WTC11 (cell line): ENCODE measurements at regions not wholly inside any gene's neighbourhood (a gene's known extent, or its start where the extent isn't known, plus 50 kb on each side); places are given as distances from the start of the nearest gene placed in this dataset.

Source experiments
- ATAC-seq: fragments of 200-7000 bp; cut with Tn5 transposase; 2 replicates; pipeline ENCODE4 v1.10.0; 2021; ENCODE audit warnings: mild to moderate bottlenecking, moderate library complexity
- CTCF ChIA-PET: fragments of 300-600 bp; sonication (Branson Sonifier 250); formaldehyde crosslinking; loops from one replicate; lab custom pipeline; 2021; ENCODE audit warnings: antibody characterized with exemption; lab: Charles Lee
- POLR2A ChIA-PET: fragments of 350-600 bp; sonication (Branson Sonifier 250); formaldehyde crosslinking; loops from one replicate; lab custom pipeline; 2021; ENCODE audit warnings: antibody characterized with exemption; lab: Charles Lee
- DNase-seq: peaks from one replicate; pipeline ENCODE4 v3.0.0; 2021; ENCODE audit warnings: low spot score
- H3K27ac Mint-ChIP-seq: 2 replicates; pipeline ENCODE4 v1.8.0; 2021; ENCODE audit warnings: mixed read lengths
- H3K27me3 Mint-ChIP-seq: 2 replicates; pipeline ENCODE4 v1.8.0; 2021; ENCODE audit warnings: low read depth, mild to moderate bottlenecking, moderate library complexity, mixed read lengths
- H3K36me3 Mint-ChIP-seq: 2 replicates; pipeline ENCODE4 v1.8.0; 2021; ENCODE audit warnings: mixed read lengths
- H3K4me1 Mint-ChIP-seq: 2 replicates; pipeline ENCODE4 v1.8.0; 2022; ENCODE audit warnings: mixed read lengths
- H3K4me3 Mint-ChIP-seq: 2 replicates; pipeline ENCODE4 v1.8.0; 2021; ENCODE audit warnings: mild to moderate bottlenecking, moderate library complexity, mixed read lengths
- H3K9me3 Mint-ChIP-seq: 2 replicates; pipeline ENCODE4 v1.8.0; 2021; ENCODE audit warnings: mixed read lengths
- ATF1 ChIP-seq: sonication (generic); formaldehyde crosslinking; IDR thresholded peaks from 2 replicates; pipeline ENCODE4 v1.8.1; 2023; ENCODE audit warnings: mild to moderate bottlenecking, moderate library complexity, missing genetic modification reagents
- ETV6 ChIP-seq: sonication (generic); formaldehyde crosslinking; IDR thresholded peaks from 2 replicates; pipeline ENCODE4 v1.8.1; 2022; ENCODE audit warnings: mild to moderate bottlenecking, missing genetic modification reagents
- IRF2 ChIP-seq: sonication (generic); formaldehyde crosslinking; IDR thresholded peaks from 2 replicates; pipeline ENCODE4 v1.8.0; 2022; ENCODE audit warnings: low read depth, missing genetic modification reagents, borderline replicate concordance
- JUN ChIP-seq: sonication (generic); formaldehyde crosslinking; IDR thresholded peaks from 2 replicates; pipeline ENCODE4 v1.8.0; 2023; ENCODE audit warnings: mild to moderate bottlenecking, missing genetic modification reagents
- KAT7 ChIP-seq: sonication (generic); formaldehyde crosslinking; IDR thresholded peaks from 2 replicates; pipeline ENCODE4 v1.8.1; 2023; ENCODE audit warnings: missing genetic modification reagents, mild to moderate bottlenecking, borderline replicate concordance
- NFATC4 ChIP-seq: fragments of 250-450 bp; sonication (Bioruptor Pico); IDR thresholded peaks from 2 replicates; pipeline ENCODE4 v1.9.0; 2021; ENCODE audit warnings: mild to moderate bottlenecking
- NFE2L1 ChIP-seq: sonication (generic); formaldehyde crosslinking; IDR thresholded peaks from 2 replicates; pipeline ENCODE4 v1.8.1; 2023; ENCODE audit warnings: missing genetic modification reagents
- NR2C2 ChIP-seq: sonication (generic); formaldehyde crosslinking; IDR thresholded peaks from 2 replicates; pipeline ENCODE4 v1.8.0; 2022; ENCODE audit warnings: mild to moderate bottlenecking, missing genetic modification reagents
- OVOL2 ChIP-seq: fragments of 250-450 bp; sonication (Bioruptor Pico); IDR thresholded peaks from 2 replicates; pipeline ENCODE4 v1.9.0; 2021; ENCODE audit warnings: mild to moderate bottlenecking, borderline replicate concordance
- PRRX2 ChIP-seq: fragments of 250-450 bp; sonication (Bioruptor Pico); IDR thresholded peaks from 2 replicates; pipeline ENCODE4 v1.8.0; 2021; ENCODE audit warnings: mild to moderate bottlenecking
- RELA ChIP-seq: sonication (generic); formaldehyde crosslinking; IDR thresholded peaks from 2 replicates; pipeline ENCODE4 v1.8.1; 2022; ENCODE audit warnings: missing genetic modification reagents, mild to moderate bottlenecking, borderline replicate concordance
- TCF7 ChIP-seq: sonication (generic); formaldehyde crosslinking; IDR thresholded peaks from 2 replicates; pipeline ENCODE4 v1.8.0; 2022; ENCODE audit warnings: mild to moderate bottlenecking, low read depth, missing genetic modification reagents, moderate library complexity
- USF1 ChIP-seq: sonication (generic); formaldehyde crosslinking; IDR thresholded peaks from 2 replicates; pipeline ENCODE4 v1.8.0; 2022; ENCODE audit warnings: mild to moderate bottlenecking, missing genetic modification reagents
- ZBTB43 ChIP-seq: sonication (generic); formaldehyde crosslinking; IDR thresholded peaks from 2 replicates; pipeline ENCODE4 v1.8.1; 2023; ENCODE audit warnings: mild to moderate bottlenecking, missing genetic modification reagents
- ZNF219 ChIP-seq: sonication (generic); formaldehyde crosslinking; IDR thresholded peaks from 2 replicates; pipeline ENCODE4 v1.8.0; 2023; ENCODE audit warnings: missing genetic modification reagents, mild to moderate bottlenecking, borderline replicate concordance
- ZNF232 ChIP-seq: sonication (generic); formaldehyde crosslinking; IDR thresholded peaks from 2 replicates; pipeline ENCODE4 v1.8.0; 2022; ENCODE audit warnings: mild to moderate bottlenecking, missing genetic modification reagents
- ZNF416 ChIP-seq: fragments of 250-450 bp; sonication (Bioruptor Pico); IDR thresholded peaks from 2 replicates; pipeline ENCODE4 v1.9.0; 2021; ENCODE audit warnings: mild to moderate bottlenecking, inconsistent platforms
- TF ChIP-seq, protein P1 (sequence below): sonication (generic); formaldehyde crosslinking; IDR thresholded peaks from 2 replicates; pipeline ENCODE4 v1.8.1; 2022; ENCODE audit warnings: low read depth, mild to moderate bottlenecking, moderate library complexity, missing genetic modification reagents, borderline replicate concordance
- TF ChIP-seq, protein P2 (sequence below): sonication (generic); formaldehyde crosslinking; IDR thresholded peaks from 2 replicates; pipeline ENCODE4 v1.8.1; 2022; ENCODE audit warnings: mild to moderate bottlenecking, missing genetic modification reagents, moderate library complexity, borderline replicate concordance
- TF ChIP-seq, protein P3 (sequence below): sonication (generic); formaldehyde crosslinking; IDR thresholded peaks from 2 replicates; pipeline ENCODE4 v1.8.1; 2022; ENCODE audit warnings: mild to moderate bottlenecking, moderate library complexity, missing genetic modification reagents
- TF ChIP-seq, protein P4 (sequence below): fragments of 250-450 bp; sonication (Bioruptor Pico); IDR thresholded peaks from 2 replicates; pipeline ENCODE4 v1.9.0; 2021; ENCODE audit warnings: mild to moderate bottlenecking, borderline replicate concordance

DNA sequence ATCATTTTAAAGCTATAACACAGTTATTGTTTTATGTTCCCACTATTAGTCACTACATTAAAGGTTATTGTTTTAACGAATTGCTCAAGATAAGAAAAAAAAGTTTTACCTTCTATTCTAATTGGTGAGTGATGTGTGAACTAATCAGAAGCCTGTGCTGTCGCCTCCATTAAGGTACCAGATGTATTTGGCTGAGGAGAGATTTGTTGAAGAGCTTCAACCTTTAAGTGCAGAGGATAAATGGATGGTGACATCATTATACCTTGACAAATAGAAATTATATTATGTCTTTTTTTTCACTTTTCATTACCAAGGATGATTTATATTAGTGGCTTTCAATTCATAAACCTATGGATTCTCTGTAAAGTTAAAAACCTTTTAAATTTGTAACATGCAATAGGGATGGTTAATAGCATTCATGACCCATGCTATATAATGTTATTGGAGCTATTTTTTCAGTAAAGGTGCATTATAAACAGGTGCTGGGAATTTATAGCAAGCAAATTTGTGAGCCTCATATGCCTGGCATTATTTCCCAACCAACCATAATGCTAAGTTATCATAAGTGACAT, 97.0 kb upstream of the NPVF start (continued):
- no peak for TF ChIP-seq ETV6
- TF ChIP-seq, protein P1, sequence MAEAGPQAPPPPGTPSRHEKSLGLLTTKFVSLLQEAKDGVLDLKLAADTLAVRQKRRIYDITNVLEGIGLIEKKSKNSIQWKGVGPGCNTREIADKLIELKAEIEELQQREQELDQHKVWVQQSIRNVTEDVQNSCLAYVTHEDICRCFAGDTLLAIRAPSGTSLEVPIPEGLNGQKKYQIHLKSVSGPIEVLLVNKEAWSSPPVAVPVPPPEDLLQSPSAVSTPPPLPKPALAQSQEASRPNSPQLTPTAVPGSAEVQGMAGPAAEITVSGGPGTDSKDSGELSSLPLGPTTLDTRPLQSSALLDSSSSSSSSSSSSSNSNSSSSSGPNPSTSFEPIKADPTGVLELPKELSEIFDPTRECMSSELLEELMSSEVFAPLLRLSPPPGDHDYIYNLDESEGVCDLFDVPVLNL: no peak
- no peak for TF ChIP-seq JUN
- no peak for TF ChIP-seq IRF2 (CRISPR knock-in tag)
- no peak for TF ChIP-seq ZNF416 (CRISPR knock-in tag)
- no peak for TF ChIP-seq USF1 (CRISPR knock-in tag)

- no peaks in the 10 kb centered on the region for H3K36me3 Mint-ChIP-seq
- no peak for DNase-seq
- peaks cover 12% of the 10 kb centered on the region for H3K4me1 Mint-ChIP-seq
- no peak overlapping the region for H3K27ac Mint-ChIP-seq
- CTCF ChIA-PET: interaction anchor here (1.0 kb wide), 1 partner anchor 67 kb away, joined by 3 read pairs; no protein-coding TSS in a partner anchor
- POLR2A ChIA-PET: no interaction called here
- TF ChIP-seq, protein P1: no peak
- TF ChIP-seq NFATC4 (CRISPR knock-in tag) (no peak), NFE2L1 (CRISPR knock-in tag) (no peak), ZBTB43 (CRISPR knock-in tag) (no peak), TCF7 (CRISPR knock-in tag) (no peak), RELA (no peak), NR2C2 (CRISPR knock-in tag) (no peak), ATF1 (CRISPR knock-in tag) (no peak), OVOL2 (CRISPR knock-in tag) (no peak)
- TF ChIP-seq, all 79 proteins: peak for 0
- no peak for ATAC-seq
- H3K27me3 Mint-ChIP-seq: no peaks in the 10 kb centered on the region
- H3K4me3 Mint-ChIP-seq: no peak overlapping the region
- no peaks in the 10 kb centered on the region for H3K9me3 Mint-ChIP-seq
These were observed 98.3 kb upstream of the NPVF start for GRCh38 chr7:25326501-25327156.

GRCh38 chr7:25329815-25330214, 101.5 kb upstream of the NPVF start:
- no peak for DNase-seq
- TF ChIP-seq, protein P2, sequence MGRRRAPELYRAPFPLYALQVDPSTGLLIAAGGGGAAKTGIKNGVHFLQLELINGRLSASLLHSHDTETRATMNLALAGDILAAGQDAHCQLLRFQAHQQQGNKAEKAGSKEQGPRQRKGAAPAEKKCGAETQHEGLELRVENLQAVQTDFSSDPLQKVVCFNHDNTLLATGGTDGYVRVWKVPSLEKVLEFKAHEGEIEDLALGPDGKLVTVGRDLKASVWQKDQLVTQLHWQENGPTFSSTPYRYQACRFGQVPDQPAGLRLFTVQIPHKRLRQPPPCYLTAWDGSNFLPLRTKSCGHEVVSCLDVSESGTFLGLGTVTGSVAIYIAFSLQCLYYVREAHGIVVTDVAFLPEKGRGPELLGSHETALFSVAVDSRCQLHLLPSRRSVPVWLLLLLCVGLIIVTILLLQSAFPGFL (CRISPR knock-in tag): no peak
- TF ChIP-seq KAT7 (CRISPR knock-in tag) (no peak), ZNF219 (CRISPR knock-in tag) (no peak), PRRX2 (CRISPR knock-in tag) (no peak), ZNF232 (no peak), TCF7 (CRISPR knock-in tag) (no peak)
- TF ChIP-seq, protein P3, sequence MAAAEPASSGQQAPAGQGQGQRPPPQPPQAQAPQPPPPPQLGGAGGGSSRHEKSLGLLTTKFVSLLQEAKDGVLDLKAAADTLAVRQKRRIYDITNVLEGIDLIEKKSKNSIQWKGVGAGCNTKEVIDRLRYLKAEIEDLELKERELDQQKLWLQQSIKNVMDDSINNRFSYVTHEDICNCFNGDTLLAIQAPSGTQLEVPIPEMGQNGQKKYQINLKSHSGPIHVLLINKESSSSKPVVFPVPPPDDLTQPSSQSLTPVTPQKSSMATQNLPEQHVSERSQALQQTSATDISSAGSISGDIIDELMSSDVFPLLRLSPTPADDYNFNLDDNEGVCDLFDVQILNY (CRISPR knock-in tag): no peak
- TF ChIP-seq, protein P4, sequence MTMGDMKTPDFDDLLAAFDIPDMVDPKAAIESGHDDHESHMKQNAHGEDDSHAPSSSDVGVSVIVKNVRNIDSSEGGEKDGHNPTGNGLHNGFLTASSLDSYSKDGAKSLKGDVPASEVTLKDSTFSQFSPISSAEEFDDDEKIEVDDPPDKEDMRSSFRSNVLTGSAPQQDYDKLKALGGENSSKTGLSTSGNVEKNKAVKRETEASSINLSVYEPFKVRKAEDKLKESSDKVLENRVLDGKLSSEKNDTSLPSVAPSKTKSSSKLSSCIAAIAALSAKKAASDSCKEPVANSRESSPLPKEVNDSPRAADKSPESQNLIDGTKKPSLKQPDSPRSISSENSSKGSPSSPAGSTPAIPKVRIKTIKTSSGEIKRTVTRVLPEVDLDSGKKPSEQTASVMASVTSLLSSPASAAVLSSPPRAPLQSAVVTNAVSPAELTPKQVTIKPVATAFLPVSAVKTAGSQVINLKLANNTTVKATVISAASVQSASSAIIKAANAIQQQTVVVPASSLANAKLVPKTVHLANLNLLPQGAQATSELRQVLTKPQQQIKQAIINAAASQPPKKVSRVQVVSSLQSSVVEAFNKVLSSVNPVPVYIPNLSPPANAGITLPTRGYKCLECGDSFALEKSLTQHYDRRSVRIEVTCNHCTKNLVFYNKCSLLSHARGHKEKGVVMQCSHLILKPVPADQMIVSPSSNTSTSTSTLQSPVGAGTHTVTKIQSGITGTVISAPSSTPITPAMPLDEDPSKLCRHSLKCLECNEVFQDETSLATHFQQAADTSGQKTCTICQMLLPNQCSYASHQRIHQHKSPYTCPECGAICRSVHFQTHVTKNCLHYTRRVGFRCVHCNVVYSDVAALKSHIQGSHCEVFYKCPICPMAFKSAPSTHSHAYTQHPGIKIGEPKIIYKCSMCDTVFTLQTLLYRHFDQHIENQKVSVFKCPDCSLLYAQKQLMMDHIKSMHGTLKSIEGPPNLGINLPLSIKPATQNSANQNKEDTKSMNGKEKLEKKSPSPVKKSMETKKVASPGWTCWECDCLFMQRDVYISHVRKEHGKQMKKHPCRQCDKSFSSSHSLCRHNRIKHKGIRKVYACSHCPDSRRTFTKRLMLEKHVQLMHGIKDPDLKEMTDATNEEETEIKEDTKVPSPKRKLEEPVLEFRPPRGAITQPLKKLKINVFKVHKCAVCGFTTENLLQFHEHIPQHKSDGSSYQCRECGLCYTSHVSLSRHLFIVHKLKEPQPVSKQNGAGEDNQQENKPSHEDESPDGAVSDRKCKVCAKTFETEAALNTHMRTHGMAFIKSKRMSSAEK (CRISPR knock-in tag): no peak
- CTCF ChIA-PET: interaction anchor here (0.6 to 1.3 kb wide), 3 partner anchors 113 to 881 kb away, joined by 3 read pairs; no protein-coding TSS in a partner anchor
- Mint-ChIP-seq H3K9me3 (no peaks in the 10 kb centered on the region), H3K4me1 (0 out of 2 replicates have a peak, but pooled peaks cover 2% of the 10 kb centered on the region), H3K36me3 (no peaks in the 10 kb centered on the region), H3K4me3 (no peak overlapping the region), H3K27me3 (no peaks in the 10 kb centered on the region), H3K27ac (no peak overlapping the region)
- no peak for ATAC-seq
- POLR2A ChIA-PET: no interaction called here
